Endodermal cell (in vitro differentiated cells): ENCODE measurements at regions not wholly inside any gene's neighbourhood (a gene's known extent, or its start where the extent isn't known, plus 50 kb on each side); places are given as distances from the start of the nearest gene placed in this dataset.

Experiments used
- DNase-seq: peaks from one replicate; pipeline ENCODE4 v3.0.0-alpha.2; 2017
- H3K27ac ChIP-seq: 2 replicates; pipeline ENCODE4 v1.5.1; 2013; ENCODE audit warnings: mild to moderate bottlenecking, low read depth, low read length, moderate library complexity
- H3K27me3 ChIP-seq: 2 replicates; pipeline ENCODE4 v1.6.1; 2013; ENCODE audit warnings: mild to moderate bottlenecking, low read length, moderate library complexity; ENCODE audit not compliant: insufficient read depth, control insufficient read depth, poor library complexity, severe bottlenecking
- H3K36me3 ChIP-seq: 2 replicates; pipeline ENCODE4 v1.7.0; 2013; ENCODE audit warnings: mild to moderate bottlenecking, low read length, moderate library complexity; ENCODE audit not compliant: control insufficient read depth, insufficient read depth
- H3K4me1 ChIP-seq: one replicate; pipeline ENCODE4 v1.7.0; 2013; ENCODE audit warnings: low read length; ENCODE audit not compliant: control insufficient read depth, insufficient read depth
- H3K4me3 ChIP-seq: 2 replicates; pipeline ENCODE4 v1.5.1; 2013; ENCODE audit warnings: mild to moderate bottlenecking, low read length, moderate library complexity
- H3K9ac ChIP-seq: 2 replicates; pipeline ENCODE4 v1.6.1; 2013; ENCODE audit warnings: mild to moderate bottlenecking, low read length, moderate library complexity; ENCODE audit not compliant: poor library complexity, severe bottlenecking; ENCODE audit errors: extremely low read depth
- H3K9me3 ChIP-seq: 2 replicates; pipeline ENCODE4 v1.6.1; 2013; ENCODE audit warnings: mild to moderate bottlenecking, low read length, moderate library complexity; ENCODE audit not compliant: control insufficient read depth
- H3K27ac Mint-ChIP-seq: 2 replicates; pipeline ENCODE4 v1.8.0; 2020; ENCODE audit warnings: mixed read lengths
- H3K27me3 Mint-ChIP-seq: 2 replicates; pipeline ENCODE4 v1.8.0; 2021; ENCODE audit warnings: mild to moderate bottlenecking, mixed read lengths; ENCODE audit not compliant: insufficient read depth
- H3K36me3 Mint-ChIP-seq: 2 replicates; pipeline ENCODE4 v1.8.0; 2020; ENCODE audit warnings: low read depth, mixed read lengths
- H3K4me1 Mint-ChIP-seq: 2 replicates; pipeline ENCODE4 v1.8.0; 2020; ENCODE audit warnings: mixed read lengths
- H3K4me3 Mint-ChIP-seq: 2 replicates; pipeline ENCODE4 v1.8.0; 2020; ENCODE audit warnings: mild to moderate bottlenecking, moderate library complexity, mixed read lengths
- H3K9me3 Mint-ChIP-seq: 2 replicates; pipeline ENCODE4 v1.8.0; 2020; ENCODE audit warnings: mild to moderate bottlenecking, mixed read lengths
- WGBS, 2 experiments: methylation state at CpG; one replicate each; pipeline versions ENCODE4 v1.1.5 to v1.1.7; 2013; ENCODE audit warnings: missing lambda C conversion rate in 2 of 2, mixed read lengths in 1 of 2; ENCODE audit not compliant: insufficient coverage in 1 of 2, insufficient read length in 1 of 2; 5-methylcytosine and 5-hydroxymethylcytosine counted together
- TF ChIP-seq, protein P1 (sequence below): fragments of 200-600 bp; sonication (generic); conservative IDR thresholded peaks from 2 replicates; pipeline ENCODE4 v1.5.0; 2021; ENCODE audit warnings: antibody characterized with exemption, mild to moderate bottlenecking

DNA sequence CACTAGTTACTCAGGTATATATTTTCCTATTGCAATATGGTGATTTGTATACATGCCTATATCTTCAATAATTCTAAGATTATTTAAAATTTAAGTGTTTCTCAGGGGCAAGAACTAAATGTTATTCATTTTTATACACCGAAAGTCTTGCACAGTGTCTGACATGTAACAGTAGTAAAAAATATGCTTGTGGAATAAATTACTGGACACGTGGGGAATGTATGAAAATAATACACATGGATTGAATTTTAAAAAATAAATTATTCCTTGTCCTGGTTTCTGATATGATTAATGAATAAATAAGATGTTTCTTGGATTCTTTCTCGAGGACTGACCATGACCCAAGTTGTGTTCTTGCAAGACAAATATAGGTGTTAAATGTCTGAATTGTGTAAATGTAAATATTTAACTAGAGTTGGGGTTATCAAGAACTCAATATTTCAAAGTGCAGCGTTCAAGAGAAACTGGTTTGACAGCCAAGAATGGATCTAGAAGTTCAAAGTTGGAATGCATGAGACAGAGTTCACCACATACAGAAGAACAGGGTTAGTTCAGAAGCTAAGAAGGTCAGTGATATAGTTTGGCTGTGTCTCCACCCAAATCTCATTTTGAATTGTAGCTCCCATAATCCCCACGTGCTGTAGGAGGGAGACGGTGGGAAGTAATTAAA is 142.1 kb upstream of the SPAG17 start:
- Histone ChIP-seq H3K36me3 (no peaks in the 10 kb centered on the region), H3K9me3 (no peaks in the 10 kb centered on the region), H3K4me3 (no peak overlapping the region), H3K27me3 (no peaks in the 10 kb centered on the region), H3K4me1 (no peaks in the 10 kb centered on the region), H3K27ac (no peak overlapping the region), H3K9ac (no peak overlapping the region)
- Mint-ChIP-seq H3K4me3 (no peak overlapping the region), H3K36me3 (no peaks in the 10 kb centered on the region), H3K9me3 (no peaks in the 10 kb centered on the region), H3K4me1 (no peaks in the 10 kb centered on the region), H3K27ac (no peak overlapping the region), H3K27me3 (no peaks in the 10 kb centered on the region)
- TF ChIP-seq, protein P1, sequence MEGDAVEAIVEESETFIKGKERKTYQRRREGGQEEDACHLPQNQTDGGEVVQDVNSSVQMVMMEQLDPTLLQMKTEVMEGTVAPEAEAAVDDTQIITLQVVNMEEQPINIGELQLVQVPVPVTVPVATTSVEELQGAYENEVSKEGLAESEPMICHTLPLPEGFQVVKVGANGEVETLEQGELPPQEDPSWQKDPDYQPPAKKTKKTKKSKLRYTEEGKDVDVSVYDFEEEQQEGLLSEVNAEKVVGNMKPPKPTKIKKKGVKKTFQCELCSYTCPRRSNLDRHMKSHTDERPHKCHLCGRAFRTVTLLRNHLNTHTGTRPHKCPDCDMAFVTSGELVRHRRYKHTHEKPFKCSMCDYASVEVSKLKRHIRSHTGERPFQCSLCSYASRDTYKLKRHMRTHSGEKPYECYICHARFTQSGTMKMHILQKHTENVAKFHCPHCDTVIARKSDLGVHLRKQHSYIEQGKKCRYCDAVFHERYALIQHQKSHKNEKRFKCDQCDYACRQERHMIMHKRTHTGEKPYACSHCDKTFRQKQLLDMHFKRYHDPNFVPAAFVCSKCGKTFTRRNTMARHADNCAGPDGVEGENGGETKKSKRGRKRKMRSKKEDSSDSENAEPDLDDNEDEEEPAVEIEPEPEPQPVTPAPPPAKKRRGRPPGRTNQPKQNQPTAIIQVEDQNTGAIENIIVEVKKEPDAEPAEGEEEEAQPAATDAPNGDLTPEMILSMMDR, result no peak
- 86 to 100% methylated on average over 3 to 6 of the region's 6 CpGs for WGBS, 2 experiments
- no peak for DNase-seq

DNA sequence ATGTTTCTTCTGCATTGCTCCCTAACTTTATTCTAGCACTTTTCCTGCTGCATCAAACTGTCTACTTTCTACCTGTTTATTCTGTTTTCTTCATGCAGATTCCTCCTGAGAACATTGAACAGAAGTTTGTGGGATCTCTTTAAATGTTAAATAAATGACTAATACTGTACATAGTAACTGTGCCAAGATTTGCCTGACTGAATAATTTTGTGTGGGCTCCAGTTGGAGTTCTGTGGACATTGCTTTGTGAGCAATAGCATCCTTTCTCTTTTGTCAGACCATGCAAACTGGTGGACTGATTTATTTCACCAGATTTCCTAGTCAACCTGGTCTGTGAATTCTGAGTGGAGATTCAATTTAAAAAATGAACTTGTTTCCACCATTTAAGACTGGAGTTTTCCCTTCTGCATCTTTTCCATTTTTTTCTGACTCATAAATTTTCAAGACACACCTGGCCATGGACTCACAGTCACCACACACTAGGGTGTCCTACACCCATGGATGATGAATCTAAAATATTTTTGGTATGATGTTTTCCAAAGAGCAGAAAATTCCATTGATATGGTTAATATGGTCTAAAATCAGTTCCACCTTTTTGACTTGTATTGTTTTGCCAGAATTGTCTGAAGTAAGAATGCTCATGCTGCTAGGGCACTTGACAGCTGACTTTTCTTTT is 140.7 kb upstream of the SPAG17 start:
- no peak for DNase-seq
- no peaks in the 10 kb centered on the region for H3K27me3 Mint-ChIP-seq
- TF ChIP-seq, protein P1, result no peak
- Histone ChIP-seq H3K9ac (no peak overlapping the region), H3K36me3 (no peaks in the 10 kb centered on the region), H3K4me3 (no peak overlapping the region), H3K27ac (no peak overlapping the region), H3K4me1 (no peaks in the 10 kb centered on the region), H3K9me3 (no peaks in the 10 kb centered on the region), H3K27me3 (no peaks in the 10 kb centered on the region)
- no peaks in the 10 kb centered on the region for H3K36me3 Mint-ChIP-seq
- no peak overlapping the region for H3K27ac Mint-ChIP-seq
- H3K4me3 Mint-ChIP-seq, result no peak overlapping the region
- no peaks in the 10 kb centered on the region for H3K4me1 Mint-ChIP-seq
- no peaks in the 10 kb centered on the region for H3K9me3 Mint-ChIP-seq

- Histone ChIP-seq H3K9me3 (no peaks in the 10 kb centered on the region), H3K27ac (no peak overlapping the region), H3K9ac (no peak overlapping the region), H3K27me3 (no peaks in the 10 kb centered on the region), H3K36me3 (no peaks in the 10 kb centered on the region), H3K4me3 (no peak overlapping the region), H3K4me1 (no peaks in the 10 kb centered on the region)
- Mint-ChIP-seq H3K4me3 (no peak overlapping the region), H3K9me3 (no peaks in the 10 kb centered on the region), H3K4me1 (no peaks in the 10 kb centered on the region), H3K36me3 (no peaks in the 10 kb centered on the region), H3K27me3 (no peaks in the 10 kb centered on the region), H3K27ac (no peak overlapping the region)
- WGBS, 2 experiments, result 0% methylated on average over 1 of the region's 1 CpG
- TF ChIP-seq, protein P1, result no peak
- DNase-seq, result no peak
Observed at GRCh38 chr1:118323246-118323645, 138.2 kb upstream of the SPAG17 start.
